ENCODE measurements at regions not wholly inside any gene's neighbourhood (a gene's known extent, or its start where the extent isn't known, plus 50 kb on each side); places are given as distances from the start of the nearest gene placed in this dataset.

DNA sequence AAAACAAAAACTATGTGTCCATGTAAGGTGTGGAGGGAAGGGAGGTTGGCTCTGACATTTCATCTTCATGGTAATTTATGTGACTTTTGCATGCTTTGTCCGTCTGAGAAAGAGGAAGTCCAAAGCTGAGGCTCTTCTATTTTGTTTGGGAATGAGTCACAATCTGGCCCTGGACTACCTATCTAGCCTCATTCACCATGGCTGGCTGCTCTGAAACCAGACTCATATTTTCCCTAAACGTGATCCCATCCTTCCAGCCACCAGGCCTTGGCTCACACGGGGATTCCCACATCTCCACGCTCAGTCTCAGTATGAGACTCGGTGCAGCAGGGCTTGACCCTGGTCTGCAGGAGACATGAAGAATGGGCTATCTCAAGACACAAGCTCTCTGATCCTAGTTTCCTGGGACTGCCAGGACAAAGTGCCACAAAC, 672.8 kb downstream of the ACTL7B start:
- TF ChIP-seq, protein P1, sequence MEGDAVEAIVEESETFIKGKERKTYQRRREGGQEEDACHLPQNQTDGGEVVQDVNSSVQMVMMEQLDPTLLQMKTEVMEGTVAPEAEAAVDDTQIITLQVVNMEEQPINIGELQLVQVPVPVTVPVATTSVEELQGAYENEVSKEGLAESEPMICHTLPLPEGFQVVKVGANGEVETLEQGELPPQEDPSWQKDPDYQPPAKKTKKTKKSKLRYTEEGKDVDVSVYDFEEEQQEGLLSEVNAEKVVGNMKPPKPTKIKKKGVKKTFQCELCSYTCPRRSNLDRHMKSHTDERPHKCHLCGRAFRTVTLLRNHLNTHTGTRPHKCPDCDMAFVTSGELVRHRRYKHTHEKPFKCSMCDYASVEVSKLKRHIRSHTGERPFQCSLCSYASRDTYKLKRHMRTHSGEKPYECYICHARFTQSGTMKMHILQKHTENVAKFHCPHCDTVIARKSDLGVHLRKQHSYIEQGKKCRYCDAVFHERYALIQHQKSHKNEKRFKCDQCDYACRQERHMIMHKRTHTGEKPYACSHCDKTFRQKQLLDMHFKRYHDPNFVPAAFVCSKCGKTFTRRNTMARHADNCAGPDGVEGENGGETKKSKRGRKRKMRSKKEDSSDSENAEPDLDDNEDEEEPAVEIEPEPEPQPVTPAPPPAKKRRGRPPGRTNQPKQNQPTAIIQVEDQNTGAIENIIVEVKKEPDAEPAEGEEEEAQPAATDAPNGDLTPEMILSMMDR (IDR thresholded peaks at IDR 0.05) = no peak
- TF ChIP-seq EZH2 (IDR thresholded peaks at IDR 0.05; ENCODE audit: borderline replicate concordance, insufficient read depth, low read depth, low read length, poor library complexity, severe bottlenecking) = no peak

Measured in B cell (primary cell).